Endothelial cell (in vitro differentiated cells): ENCODE measurements at regions not wholly inside any gene's neighbourhood (a gene's known extent, or its start where the extent isn't known, plus 50 kb on each side); places are given as distances from the start of the nearest gene placed in this dataset.

Experiments used
- DNase-seq: peaks from one replicate; pipeline ENCODE4 v3.0.0; 2021; ENCODE audit warnings: low spot score
- H3K27ac Mint-ChIP-seq: one replicate; pipeline ENCODE4 v1.8.0; 2021; ENCODE audit warnings: mixed read lengths, inconsistent platforms; ENCODE audit not compliant: unreplicated experiment
- H3K27me3 Mint-ChIP-seq: one replicate; pipeline ENCODE4 v1.8.0; 2021; ENCODE audit warnings: mild to moderate bottlenecking, moderate library complexity, mixed read lengths, inconsistent platforms; ENCODE audit not compliant: unreplicated experiment
- H3K36me3 Mint-ChIP-seq: one replicate; pipeline ENCODE4 v1.8.0; 2021; ENCODE audit warnings: mild to moderate bottlenecking, low read depth, mixed read lengths, inconsistent platforms; ENCODE audit not compliant: unreplicated experiment
- H3K4me1 Mint-ChIP-seq: one replicate; pipeline ENCODE4 v1.8.0; 2021; ENCODE audit warnings: mild to moderate bottlenecking, mixed read lengths, inconsistent platforms; ENCODE audit not compliant: unreplicated experiment
- H3K4me3 Mint-ChIP-seq: one replicate; pipeline ENCODE4 v1.8.0; 2021; ENCODE audit warnings: mild to moderate bottlenecking, mixed read lengths, inconsistent platforms; ENCODE audit not compliant: unreplicated experiment
- H3K9me3 Mint-ChIP-seq: one replicate; pipeline ENCODE4 v1.8.0; 2021; ENCODE audit warnings: mixed read lengths, inconsistent platforms; ENCODE audit not compliant: unreplicated experiment
- CTCF ChIP-seq: fragments of 200-600 bp; sonication (generic); IDR thresholded peaks from one replicate; pipeline ENCODE4 v1.5.0; 2021; ENCODE audit warnings: antibody characterized with exemption; ENCODE audit not compliant: unreplicated experiment

GRCh38 chr5:28770307-28770706 is 1731.9 kb upstream of the CDH9 start:
- TF ChIP-seq CTCF, result no peak
- Mint-ChIP-seq H3K27me3 (no peaks in the 10 kb centered on the region), H3K36me3 (no peaks in the 10 kb centered on the region), H3K9me3 (no peaks in the 10 kb centered on the region), H3K27ac (no peak overlapping the region), H3K4me1 (no peaks in the 10 kb centered on the region), H3K4me3 (no peak overlapping the region)
- DNase-seq, result no peak

GRCh38 chr5:28766565-28767158 is 1728.3 kb upstream of the CDH9 start:
- Mint-ChIP-seq H3K9me3 (no peaks in the 10 kb centered on the region), H3K27me3 (no peaks in the 10 kb centered on the region), H3K36me3 (no peaks in the 10 kb centered on the region), H3K4me1 (no peaks in the 10 kb centered on the region), H3K27ac (no peak overlapping the region), H3K4me3 (no peak overlapping the region)
- peak; percentile 25 for DNase-seq
- peak; percentile 62 for TF ChIP-seq CTCF

- no peaks in the 10 kb centered on the region for H3K9me3 Mint-ChIP-seq
- TF ChIP-seq CTCF, result no peak
- H3K36me3 Mint-ChIP-seq, result no peaks in the 10 kb centered on the region
- peaks cover 3% of the 10 kb centered on the region for H3K27me3 Mint-ChIP-seq
- no peak for DNase-seq
- H3K27ac Mint-ChIP-seq, result no peak overlapping the region
- H3K4me1 Mint-ChIP-seq, result peaks cover 6% of the 10 kb centered on the region
- no peak overlapping the region for H3K4me3 Mint-ChIP-seq
Measured at GRCh38 chr5:28751396-28751795, 1713.0 kb upstream of the CDH9 start.

- Mint-ChIP-seq H3K27me3 (peaks cover 3% of the 10 kb centered on the region), H3K9me3 (no peaks in the 10 kb centered on the region), H3K4me3 (no peak overlapping the region), H3K36me3 (no peaks in the 10 kb centered on the region), H3K27ac (no peak overlapping the region), H3K4me1 (peaks cover 3% of the 10 kb centered on the region)
- TF ChIP-seq CTCF, result no peak
- DNase-seq, result no peak
Measured at GRCh38 chr5:28750251-28750650, 1711.9 kb upstream of the CDH9 start.

- no peaks in the 10 kb centered on the region for H3K9me3 Mint-ChIP-seq
- no peak overlapping the region for H3K4me3 Mint-ChIP-seq
- no peak for TF ChIP-seq CTCF
- no peaks in the 10 kb centered on the region for H3K36me3 Mint-ChIP-seq
- peaks cover 1% of the 10 kb centered on the region for H3K27me3 Mint-ChIP-seq
- no peak overlapping the region for H3K27ac Mint-ChIP-seq
- peaks cover 3% of the 10 kb centered on the region for H3K4me1 Mint-ChIP-seq
- DNase-seq, result no peak
Measured at GRCh38 chr5:28748446-28748845, 1710.1 kb upstream of the CDH9 start.
